HEK293 (cell line): ENCODE measurements at regions not wholly inside any gene's neighbourhood (a gene's known extent, or its start where the extent isn't known, plus 50 kb on each side); places are given as distances from the start of the nearest gene placed in this dataset.

ENCODE experiments used
- CTCF ChIA-PET: fragments of 350-600 bp; formaldehyde crosslinking; extraction: SDS; loops from one replicate; lab custom pipeline; 2021; ENCODE audit warnings: antibody characterized with exemption; lab: Yijun Ruan, JAX
- POLR2A ChIA-PET: fragments of 300-600 bp; formaldehyde crosslinking; extraction: SDS; loops from one replicate; lab custom pipeline; 2020; ENCODE audit warnings: antibody characterized with exemption, inconsistent platforms; lab: Yijun Ruan, JAX
- H3K27ac ChIP-seq: fragments of 200-500 bp; sonication (Bioruptor generic); 2 replicates; pipeline ENCODE4 v1.5.1; 2014; ENCODE audit warnings: low read depth, low read length, control low read depth, inconsistent platforms; ENCODE audit errors: extremely low read depth
- H3K36me3 ChIP-seq, 2 experiments: fragments of 200-500 bp in 1 of 2; sonication (Bioruptor generic) in 1 of 2; 1 replicate in 1 of 2; 2 replicates in 1 of 2; pipeline ENCODE4 v1.5.1; 2014 to 2017; ENCODE audit warnings: inconsistent platforms in 2 of 2, low read length in 2 of 2; ENCODE audit not compliant: control insufficient read depth in 2 of 2, insufficient read depth in 1 of 2
- H3K4me1 ChIP-seq: fragments of 200-500 bp; sonication (Bioruptor generic); 2 replicates; pipeline ENCODE4 v1.5.1; 2014; ENCODE audit warnings: mild to moderate bottlenecking, low read length, inconsistent platforms; ENCODE audit not compliant: control insufficient read depth, insufficient read depth
- H3K4me3 ChIP-seq: 2 replicates; pipeline ENCODE4 v1.5.1; 2011; ENCODE audit warnings: low read depth, mild to moderate bottlenecking, control low read depth, low read length, moderate library complexity
- H3K9me3 ChIP-seq: fragments of 200-500 bp; sonication (Bioruptor generic); 2 replicates; pipeline ENCODE4 v1.5.1; 2014; ENCODE audit warnings: low read depth, low read length, inconsistent platforms; ENCODE audit not compliant: control insufficient read depth, insufficient read depth
- BCL11A ChIP-seq: fragments of 450-650 bp; formaldehyde crosslinking; IDR thresholded peaks from 2 replicates; pipeline ENCODE4 v1.5.1; 2016; ENCODE audit warnings: low read depth, missing biosample characterization, missing genetic modification characterization
- CTCF ChIP-seq: fragments of 450-650 bp; formaldehyde crosslinking; IDR thresholded peaks from 2 replicates; pipeline ENCODE4 v1.5.1; 2016; ENCODE audit warnings: missing biosample characterization, missing genetic modification characterization
- GFI1B ChIP-seq: fragments of 450-650 bp; formaldehyde crosslinking; IDR thresholded peaks from 2 replicates; pipeline ENCODE4 v1.5.1; 2016; ENCODE audit warnings: missing biosample characterization, missing genetic modification characterization
- GLI2 ChIP-seq: fragments of 450-650 bp; formaldehyde crosslinking; IDR thresholded peaks from 2 replicates; pipeline ENCODE4; 2017; ENCODE audit warnings: missing biosample characterization, missing genetic modification characterization, low read depth, borderline replicate concordance
- GLI4 ChIP-seq: fragments of 450-650 bp; formaldehyde crosslinking; IDR thresholded peaks from 2 replicates; pipeline ENCODE4 v1.5.1; 2016; ENCODE audit warnings: missing biosample characterization, missing genetic modification characterization
- HOXA7 ChIP-seq: sonication (generic); formaldehyde crosslinking; IDR thresholded peaks from 2 replicates; pipeline ENCODE4 v1.8.1; 2022; ENCODE audit warnings: missing genetic modification reagents, borderline replicate concordance
- OSR2 ChIP-seq: fragments of 450-650 bp; formaldehyde crosslinking; IDR thresholded peaks from 2 replicates; pipeline ENCODE4 v1.5.1; 2016; ENCODE audit warnings: missing biosample characterization, missing genetic modification characterization
- TSHZ1 ChIP-seq: fragments of 450-650 bp; formaldehyde crosslinking; IDR thresholded peaks from 2 replicates; pipeline ENCODE4 v1.5.1; 2016; ENCODE audit warnings: missing biosample characterization, missing genetic modification characterization, borderline replicate concordance
- ZBTB8A ChIP-seq: fragments of 450-650 bp; formaldehyde crosslinking; IDR thresholded peaks from 2 replicates; pipeline ENCODE4 v1.5.1; 2016; ENCODE audit warnings: missing biosample characterization, missing genetic modification characterization
- ZFHX2 ChIP-seq: fragments of 450-650 bp; formaldehyde crosslinking; conservative IDR thresholded peaks from 2 replicates; pipeline ENCODE4 v1.5.1; 2016; ENCODE audit warnings: missing biosample characterization, missing genetic modification characterization
- ZFP3 ChIP-seq: fragments of 450-650 bp; formaldehyde crosslinking; IDR thresholded peaks from 2 replicates; pipeline ENCODE4 v1.5.1; 2016; ENCODE audit warnings: low read depth, missing biosample characterization, missing genetic modification characterization
- ZIC2 ChIP-seq: fragments of 450-650 bp; formaldehyde crosslinking; IDR thresholded peaks from 2 replicates; pipeline ENCODE4 v1.5.1; 2016; ENCODE audit warnings: missing biosample characterization, missing genetic modification characterization
- ZNF112 ChIP-seq: fragments of 450-650 bp; formaldehyde crosslinking; IDR thresholded peaks from 2 replicates; pipeline ENCODE4 v1.5.0; 2017; ENCODE audit warnings: missing biosample characterization, missing genetic modification characterization
- ZNF174 ChIP-seq: fragments of 450-650 bp; formaldehyde crosslinking; IDR thresholded peaks from 2 replicates; pipeline ENCODE4 v1.5.0; 2017; ENCODE audit warnings: missing biosample characterization, mild to moderate bottlenecking, missing genetic modification characterization
- ZNF202 ChIP-seq: fragments of 450-650 bp; formaldehyde crosslinking; IDR thresholded peaks from 2 replicates; pipeline ENCODE4 v1.5.1; 2016; ENCODE audit warnings: missing biosample characterization, missing genetic modification characterization, borderline replicate concordance
- ZNF221 ChIP-seq: fragments of 450-650 bp; formaldehyde crosslinking; IDR thresholded peaks from 2 replicates; pipeline ENCODE4 v1.5.1; 2017; ENCODE audit warnings: missing biosample characterization, missing genetic modification characterization, borderline replicate concordance
- ZNF404 ChIP-seq: fragments of 450-650 bp; formaldehyde crosslinking; IDR thresholded peaks from 2 replicates; pipeline ENCODE4 v1.5.1; 2017; ENCODE audit warnings: missing biosample characterization, missing genetic modification characterization
- ZNF426 ChIP-seq: fragments of 450-650 bp; formaldehyde crosslinking; IDR thresholded peaks from 2 replicates; pipeline ENCODE4 v1.5.1; 2017; ENCODE audit warnings: missing biosample characterization, missing genetic modification characterization, mild to moderate bottlenecking, inconsistent platforms, moderate library complexity
- ZNF433 ChIP-seq: fragments of 450-650 bp; formaldehyde crosslinking; IDR thresholded peaks from 2 replicates; pipeline ENCODE4 v1.5.1; 2016; ENCODE audit warnings: missing biosample characterization, missing genetic modification characterization, low read depth
- ZNF48 ChIP-seq: fragments of 450-650 bp; formaldehyde crosslinking; IDR thresholded peaks from 2 replicates; pipeline ENCODE4 v1.5.1; 2016; ENCODE audit warnings: missing biosample characterization, missing genetic modification characterization
- ZNF510 ChIP-seq: fragments of 450-650 bp; formaldehyde crosslinking; IDR thresholded peaks from 2 replicates; pipeline ENCODE4 v1.5.1; 2018; ENCODE audit warnings: mild to moderate bottlenecking, missing genetic modification characterization, missing biosample characterization; ENCODE audit not compliant: insufficient replicate concordance
- ZNF514 ChIP-seq: fragments of 450-650 bp; formaldehyde crosslinking; IDR thresholded peaks from 2 replicates; pipeline ENCODE4 v1.5.1; 2016; ENCODE audit warnings: missing biosample characterization, missing genetic modification characterization
- ZNF600 ChIP-seq: fragments of 450-650 bp; formaldehyde crosslinking; IDR thresholded peaks from 2 replicates; pipeline ENCODE4 v1.5.1; 2016; ENCODE audit warnings: missing biosample characterization, missing genetic modification characterization
- ZNF837 ChIP-seq: fragments of 450-650 bp; formaldehyde crosslinking; IDR thresholded peaks from 2 replicates; pipeline ENCODE4 v1.5.1; 2016; ENCODE audit warnings: missing biosample characterization, missing genetic modification characterization
- ZSCAN16 ChIP-seq: fragments of 450-650 bp; formaldehyde crosslinking; IDR thresholded peaks from 2 replicates; pipeline ENCODE4 v1.5.1; 2016; ENCODE audit warnings: missing biosample characterization, missing genetic modification characterization
- TF ChIP-seq, protein P1 (sequence below): fragments of 450-650 bp; formaldehyde crosslinking; IDR thresholded peaks from 2 replicates; pipeline ENCODE4 v1.5.1; 2017; ENCODE audit warnings: missing biosample characterization, missing genetic modification characterization

- no peaks in the 10 kb centered on the region for H3K4me1 ChIP-seq
- H3K27ac ChIP-seq = no peak overlapping the region
- TF ChIP-seq OSR2 (tag by site-specific recombination) (no peak), ZNF404 (tag by site-specific recombination) (no peak), GLI2 (tag by site-specific recombination) (no peak), ZFHX2 (tag by site-specific recombination) (no peak), ZNF48 (tag by site-specific recombination) (no peak), CTCF (tag by site-specific recombination) (no peak), TSHZ1 (tag by site-specific recombination) (no peak), ZFP3 (no peak), ZSCAN16 (tag by site-specific recombination) (no peak), ZNF837 (tag by site-specific recombination) (no peak), GFI1B (no peak), BCL11A (tag by site-specific recombination) (no peak), HOXA7 (no peak), ZNF426 (tag by site-specific recombination) (no peak)
- TF ChIP-seq, protein P1, sequence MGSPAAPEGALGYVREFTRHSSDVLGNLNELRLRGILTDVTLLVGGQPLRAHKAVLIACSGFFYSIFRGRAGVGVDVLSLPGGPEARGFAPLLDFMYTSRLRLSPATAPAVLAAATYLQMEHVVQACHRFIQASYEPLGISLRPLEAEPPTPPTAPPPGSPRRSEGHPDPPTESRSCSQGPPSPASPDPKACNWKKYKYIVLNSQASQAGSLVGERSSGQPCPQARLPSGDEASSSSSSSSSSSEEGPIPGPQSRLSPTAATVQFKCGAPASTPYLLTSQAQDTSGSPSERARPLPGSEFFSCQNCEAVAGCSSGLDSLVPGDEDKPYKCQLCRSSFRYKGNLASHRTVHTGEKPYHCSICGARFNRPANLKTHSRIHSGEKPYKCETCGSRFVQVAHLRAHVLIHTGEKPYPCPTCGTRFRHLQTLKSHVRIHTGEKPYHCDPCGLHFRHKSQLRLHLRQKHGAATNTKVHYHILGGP = no peak
- H3K36me3 ChIP-seq = no peaks in the 10 kb centered on the region
- ChIA-PET CTCF (interaction anchor here (0.7 kb wide), 1 partner anchor 20 kb away, joined by 3 read pairs; no protein-coding TSS in a partner anchor), POLR2A (no interaction called here)
- H3K9me3 ChIP-seq = no peaks in the 10 kb centered on the region
- no peak overlapping the region for H3K4me3 ChIP-seq
Observed at GRCh38 chr14:89566180-89566579, 149.1 kb upstream of the FOXN3 start.

- no peak for TF ChIP-seq GFI1B
- TF ChIP-seq, all 188 proteins: peak for 0
- Histone ChIP-seq H3K27ac (no peak overlapping the region), H3K9me3 (no peaks in the 10 kb centered on the region), H3K4me3 (no peak overlapping the region), H3K4me1 (no peaks in the 10 kb centered on the region), H3K36me3 (no peaks in the 10 kb centered on the region)
- ChIA-PET CTCF (interaction anchor here (0.7 kb wide), 1 partner anchor 20 kb away, joined by 3 read pairs; no protein-coding TSS in a partner anchor), POLR2A (no interaction called here)
Observed at GRCh38 chr14:89565607-89566006, 148.6 kb upstream of the FOXN3 start.

- POLR2A ChIA-PET = interaction anchor here (0.5 to 0.6 kb wide), 2 partner anchors 12 to 20 kb away, joined by 3 to 5 read pairs; no protein-coding TSS in a partner anchor
- no peak overlapping the region for H3K4me3 ChIP-seq
- CTCF ChIA-PET = no interaction called here
Observed at GRCh38 chr14:89564989-89565388, 148.0 kb upstream of the FOXN3 start.

More at GRCh38 chr14:89564989-89565388, 148.0 kb upstream of the FOXN3 start:
- H3K4me1 ChIP-seq = no peaks in the 10 kb centered on the region
- H3K27ac ChIP-seq = no peak overlapping the region
- H3K36me3 ChIP-seq = no peaks in the 10 kb centered on the region
- H3K9me3 ChIP-seq = no peaks in the 10 kb centered on the region
- TF ChIP-seq ZNF433 (tag by site-specific recombination) (no peak), ZNF514 (no peak), ZNF221 (tag by site-specific recombination) (no peak), ZNF202 (tag by site-specific recombination) (no peak), ZNF600 (tag by site-specific recombination) (no peak), GLI4 (tag by site-specific recombination) (no peak), ZBTB8A (no peak), ZNF510 (no peak), ZIC2 (tag by site-specific recombination) (no peak), ZNF174 (tag by site-specific recombination) (no peak), ZNF112 (tag by site-specific recombination) (no peak)
